ENCODE measurements at regions not wholly inside any gene's neighbourhood (a gene's known extent, or its start where the extent isn't known, plus 50 kb on each side); places are given as distances from the start of the nearest gene placed in this dataset.

DNA sequence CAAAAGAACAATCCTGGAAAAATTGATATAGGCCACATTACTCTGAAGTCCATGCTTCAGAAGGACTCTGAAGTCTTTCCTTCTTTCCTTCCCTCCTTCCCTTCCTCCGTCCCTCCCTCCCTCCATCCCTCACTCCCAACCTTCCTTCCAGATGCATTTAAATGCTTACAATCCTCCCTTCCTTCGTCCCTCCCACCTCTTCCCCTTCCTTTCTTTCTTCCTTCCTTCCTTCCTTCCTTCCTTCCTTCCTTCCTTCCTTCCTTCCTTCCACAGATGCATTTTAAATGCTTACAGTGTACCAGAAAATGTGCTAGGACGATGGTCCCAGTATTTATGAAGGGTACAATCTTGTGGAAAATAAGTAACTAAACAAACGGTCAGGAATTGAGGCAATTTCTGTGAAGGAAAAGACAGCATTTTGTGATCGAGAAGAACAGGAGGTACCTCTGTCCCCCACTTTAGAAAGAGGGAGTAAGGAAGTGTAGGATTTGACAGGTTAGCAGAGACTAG, 181.3 kb upstream of the TUT7 start:
- TF ChIP-seq, protein P1, sequence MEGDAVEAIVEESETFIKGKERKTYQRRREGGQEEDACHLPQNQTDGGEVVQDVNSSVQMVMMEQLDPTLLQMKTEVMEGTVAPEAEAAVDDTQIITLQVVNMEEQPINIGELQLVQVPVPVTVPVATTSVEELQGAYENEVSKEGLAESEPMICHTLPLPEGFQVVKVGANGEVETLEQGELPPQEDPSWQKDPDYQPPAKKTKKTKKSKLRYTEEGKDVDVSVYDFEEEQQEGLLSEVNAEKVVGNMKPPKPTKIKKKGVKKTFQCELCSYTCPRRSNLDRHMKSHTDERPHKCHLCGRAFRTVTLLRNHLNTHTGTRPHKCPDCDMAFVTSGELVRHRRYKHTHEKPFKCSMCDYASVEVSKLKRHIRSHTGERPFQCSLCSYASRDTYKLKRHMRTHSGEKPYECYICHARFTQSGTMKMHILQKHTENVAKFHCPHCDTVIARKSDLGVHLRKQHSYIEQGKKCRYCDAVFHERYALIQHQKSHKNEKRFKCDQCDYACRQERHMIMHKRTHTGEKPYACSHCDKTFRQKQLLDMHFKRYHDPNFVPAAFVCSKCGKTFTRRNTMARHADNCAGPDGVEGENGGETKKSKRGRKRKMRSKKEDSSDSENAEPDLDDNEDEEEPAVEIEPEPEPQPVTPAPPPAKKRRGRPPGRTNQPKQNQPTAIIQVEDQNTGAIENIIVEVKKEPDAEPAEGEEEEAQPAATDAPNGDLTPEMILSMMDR (IDR thresholded peaks at IDR 0.05): no peak
- TF ChIP-seq POLR2A (IDR thresholded peaks at IDR 0.05; ENCODE audit: low read depth) (no peak), POLR2AphosphoS5 (IDR thresholded peaks at IDR 0.05) (no peak)

All from esophagus muscularis mucosa (tissue), 3 donors.